LHCN-M2 (cell line): ENCODE measurements at regions not wholly inside any gene's neighbourhood (a gene's known extent, or its start where the extent isn't known, plus 50 kb on each side); places are given as distances from the start of the nearest gene placed in this dataset.

ENCODE experiments used
- DNase-seq: peaks from one replicate; pipeline ENCODE4 v3.0.0-alpha.2; 2012; ENCODE audit warnings: low read depth

DNA sequence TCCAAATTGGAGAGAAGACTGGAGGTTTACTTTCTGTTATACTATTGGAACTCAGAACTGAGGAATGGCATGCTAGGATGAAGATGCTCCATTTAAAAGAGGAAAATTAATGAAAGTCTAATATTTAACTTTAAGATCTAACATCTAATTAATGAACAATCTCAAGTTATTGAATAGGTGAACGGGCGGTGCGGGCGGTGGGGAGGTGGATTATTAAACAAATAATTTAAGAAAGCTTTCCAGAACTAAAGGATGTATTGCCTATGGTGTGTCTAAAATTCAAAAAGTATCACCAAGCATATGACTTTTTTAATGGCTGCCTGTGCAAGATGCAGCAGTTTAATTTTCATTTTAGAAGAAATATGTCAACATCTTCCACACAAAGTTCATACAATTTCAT is 1747.1 kb upstream of the SEL1L start:
- DNase-seq, result no peak

DNA sequence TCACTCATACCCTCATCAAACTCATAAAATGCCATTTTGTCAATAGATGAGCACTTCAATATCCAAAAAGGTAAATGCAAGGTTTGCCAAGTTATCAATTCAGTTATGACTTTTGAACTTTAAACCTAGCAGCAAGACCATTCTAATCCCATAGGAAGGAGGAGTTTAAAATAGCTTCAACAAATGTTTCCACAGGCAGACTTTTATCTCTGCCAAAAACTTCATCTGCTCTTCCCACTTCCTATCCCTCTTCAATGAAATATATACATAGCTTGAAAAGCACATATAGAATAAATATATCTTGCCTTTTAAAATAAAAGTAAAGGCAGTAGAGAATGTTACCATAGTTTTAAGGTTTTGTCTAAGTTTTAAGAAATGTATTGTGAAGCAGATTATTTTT is 1749.1 kb upstream of the SEL1L start:
- no peak for DNase-seq

DNA sequence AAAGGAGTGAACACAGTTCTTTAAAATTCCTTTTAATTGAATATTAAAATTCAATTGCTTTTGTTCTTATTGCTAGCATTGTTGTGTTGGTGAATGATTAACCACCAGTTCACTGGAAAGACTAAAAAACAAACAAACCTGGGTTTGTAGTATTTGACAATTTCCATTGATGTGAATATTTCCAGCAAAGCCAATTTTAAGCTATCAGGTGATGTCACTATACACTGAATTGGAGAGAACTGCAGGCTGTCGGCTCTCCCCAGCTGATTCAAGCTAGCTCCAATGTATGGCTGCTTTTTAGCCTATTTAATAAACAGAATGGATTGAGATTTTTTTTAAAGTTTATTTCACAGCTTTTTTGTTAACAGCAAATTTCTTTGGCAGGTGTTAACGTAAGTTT is 1753.6 kb upstream of the SEL1L start:
- no peak for DNase-seq

DNA sequence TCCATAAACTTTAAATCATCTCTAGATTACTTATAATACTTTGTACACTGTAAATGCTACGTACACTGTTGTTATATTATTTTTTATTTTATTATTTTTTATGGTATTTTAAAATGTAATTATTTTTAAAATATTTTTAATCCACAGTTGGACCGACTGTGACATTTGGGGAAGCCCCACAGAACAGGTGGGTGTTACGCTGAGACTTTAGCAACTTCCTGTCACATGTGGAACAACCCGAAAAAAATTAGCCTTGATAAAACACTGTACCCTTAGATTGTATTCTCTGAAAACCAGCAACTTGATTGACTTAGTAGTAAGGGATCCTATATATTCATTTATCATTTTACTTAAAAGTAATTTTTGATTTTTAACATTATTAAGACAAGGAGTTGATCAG is 1755.7 kb upstream of the SEL1L start:
- DNase-seq, result no peak

DNA sequence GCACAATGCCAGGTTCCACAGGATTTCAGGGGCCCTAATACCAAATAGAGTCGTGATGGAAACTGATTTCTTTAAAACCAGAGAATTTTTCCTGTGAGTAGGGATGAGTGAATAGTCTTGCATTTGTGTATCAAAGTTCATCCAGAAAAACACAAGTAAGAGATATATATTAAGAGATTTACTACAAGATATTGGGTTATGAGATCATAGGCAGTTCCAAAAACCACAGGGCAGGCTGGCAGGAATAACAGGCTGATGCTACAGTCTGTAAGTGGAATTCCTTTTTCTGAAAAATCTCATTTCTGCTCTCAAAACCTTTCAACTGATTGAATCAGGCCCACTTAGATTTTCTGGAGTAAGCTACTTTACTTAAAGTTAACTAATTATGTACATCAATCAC is 1756.2 kb upstream of the SEL1L start:
- no peak for DNase-seq

DNA sequence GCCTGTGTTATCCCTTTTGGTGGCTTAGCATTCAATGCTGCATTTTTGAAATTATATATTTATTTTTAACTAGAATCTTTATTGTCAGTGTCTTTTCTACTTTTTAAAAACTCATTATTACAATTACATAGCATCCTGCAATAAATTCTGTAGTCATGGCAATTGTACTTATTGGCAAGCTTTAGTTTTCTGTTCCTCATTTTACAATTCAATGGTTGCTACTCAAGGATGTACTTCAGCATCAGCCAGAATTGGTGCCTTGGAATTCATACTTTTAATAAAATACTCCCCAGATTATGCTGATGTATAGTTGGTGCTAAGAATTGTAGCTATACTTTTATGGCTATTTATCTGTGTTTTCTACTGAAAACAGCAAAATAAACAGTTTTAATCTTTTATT is 1756.8 kb upstream of the SEL1L start:
- no peak for DNase-seq

DNA sequence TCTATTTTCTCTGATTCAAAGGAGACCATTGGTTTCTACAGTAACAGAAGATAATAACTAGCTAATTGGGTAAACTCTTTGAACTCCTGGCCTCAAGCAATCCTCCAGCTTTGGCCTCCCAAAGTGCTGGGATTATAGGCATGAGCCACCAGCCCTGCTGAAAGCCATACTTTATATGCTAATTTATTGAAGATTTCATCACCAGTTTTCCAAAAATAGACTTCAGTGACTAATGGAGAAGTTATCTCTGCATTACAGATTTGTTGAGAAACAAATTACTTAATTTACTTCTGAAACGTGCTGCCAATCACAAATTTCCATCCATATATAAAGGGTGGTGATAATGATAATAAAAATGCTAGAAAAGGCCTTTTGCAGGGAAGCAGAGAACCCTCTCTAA is 1758.1 kb upstream of the SEL1L start:
- DNase-seq, result peak; percentile 22

DNA sequence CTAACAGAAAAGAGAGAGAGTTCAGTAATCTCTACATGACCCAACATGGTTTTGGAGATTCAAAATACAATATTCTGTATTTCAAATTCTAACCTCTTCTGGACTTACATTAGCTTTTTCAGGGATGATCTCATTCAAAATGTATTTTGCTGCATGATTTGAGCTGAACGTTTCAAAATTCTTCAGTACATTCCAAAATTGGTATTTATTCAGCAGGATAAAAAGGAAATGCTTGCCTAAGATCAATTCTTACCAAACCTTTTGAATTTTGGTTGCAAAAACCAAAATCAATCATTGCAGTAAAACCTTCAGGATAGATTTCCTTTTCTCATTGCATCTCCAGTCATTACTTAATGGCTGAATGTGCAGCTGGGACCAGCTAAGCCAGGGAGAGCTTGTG is 1761.3 kb upstream of the SEL1L start:
- peak; percentile 27 for DNase-seq

DNA sequence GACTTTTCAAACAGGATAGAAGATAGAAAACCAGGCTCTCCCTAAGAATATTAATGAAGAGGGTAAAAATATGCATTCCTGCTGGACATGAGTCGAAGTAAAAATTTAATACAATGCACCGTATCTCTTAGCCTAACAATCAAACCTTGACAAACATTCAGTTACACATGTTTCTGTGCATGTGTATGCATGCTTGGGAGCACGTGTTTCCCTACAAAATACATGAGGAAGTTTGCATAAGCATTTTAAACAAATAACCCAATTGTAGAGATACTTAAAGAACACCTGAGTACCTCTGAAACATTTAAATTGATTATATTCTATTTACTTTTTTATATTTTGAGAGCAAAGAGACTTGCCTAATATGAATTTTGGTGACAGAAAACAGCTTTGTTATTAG is 1763.7 kb upstream of the SEL1L start:
- no peak for DNase-seq

DNA sequence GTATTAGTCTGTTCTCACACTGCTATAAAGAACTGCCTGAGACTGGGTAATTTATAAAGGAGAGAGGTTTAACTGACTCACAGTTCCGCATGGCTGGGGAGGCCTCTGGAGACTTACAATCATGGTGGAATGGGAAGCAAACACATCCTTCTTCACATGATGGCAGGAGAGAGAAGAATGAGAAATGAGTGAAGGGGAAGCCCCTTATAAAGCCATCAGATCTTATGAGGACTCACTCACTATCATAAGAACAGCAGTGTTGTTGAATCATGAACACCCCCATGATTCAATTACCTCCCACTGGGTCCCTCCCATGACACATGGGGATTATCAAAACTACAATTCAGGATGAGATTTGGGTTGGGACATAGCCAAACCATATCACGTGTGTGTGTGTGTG is 1764.4 kb upstream of the SEL1L start:
- DNase-seq, result peak; percentile 45

DNA sequence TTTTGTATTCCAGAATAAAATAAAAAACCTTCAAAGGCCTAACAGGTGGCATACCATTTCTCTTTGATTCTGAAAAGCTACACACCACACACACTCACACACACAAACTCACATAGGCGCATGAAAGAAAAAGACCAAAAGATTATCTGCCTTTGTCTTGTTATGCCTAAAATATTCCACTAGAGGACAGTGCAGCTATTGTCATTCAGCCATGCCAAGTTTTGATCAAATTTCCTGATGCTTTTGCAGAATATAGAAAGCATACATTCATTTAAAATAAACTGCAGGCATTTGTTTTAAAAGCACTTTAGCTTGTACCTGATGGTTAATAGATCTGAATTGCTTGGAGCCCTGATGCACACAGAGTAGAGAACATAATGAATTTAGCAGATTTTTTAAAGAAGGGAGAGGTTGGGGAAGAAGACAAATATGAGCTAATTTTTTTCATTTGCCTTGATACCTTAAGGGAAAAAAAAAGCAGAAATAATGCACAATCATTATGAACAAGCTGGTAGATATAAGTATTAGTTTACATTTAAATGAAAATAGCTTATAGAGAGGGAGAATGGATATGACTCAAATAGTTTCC is 1766.9 kb upstream of the SEL1L start:
- DNase-seq, result peak; percentile 44

DNA sequence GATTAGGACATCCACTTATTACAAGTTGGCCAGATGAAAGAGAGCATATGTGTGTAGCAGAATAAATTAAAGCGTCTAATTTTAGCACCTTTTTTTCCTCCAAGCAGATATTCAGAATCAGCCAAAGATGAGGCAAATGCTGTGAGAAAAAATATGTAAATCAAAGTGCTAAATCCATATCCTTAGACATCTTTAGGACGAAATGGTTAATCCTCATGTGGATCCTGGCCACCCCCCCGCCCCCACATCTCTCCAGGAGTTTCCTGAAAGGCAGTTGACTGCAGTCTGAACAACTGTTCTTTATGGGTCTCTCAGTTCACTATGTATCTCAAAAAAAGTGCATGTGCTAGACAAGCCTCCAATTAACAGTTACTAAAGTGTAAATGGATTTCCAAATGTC is 1768.1 kb upstream of the SEL1L start:
- no peak for DNase-seq

DNA sequence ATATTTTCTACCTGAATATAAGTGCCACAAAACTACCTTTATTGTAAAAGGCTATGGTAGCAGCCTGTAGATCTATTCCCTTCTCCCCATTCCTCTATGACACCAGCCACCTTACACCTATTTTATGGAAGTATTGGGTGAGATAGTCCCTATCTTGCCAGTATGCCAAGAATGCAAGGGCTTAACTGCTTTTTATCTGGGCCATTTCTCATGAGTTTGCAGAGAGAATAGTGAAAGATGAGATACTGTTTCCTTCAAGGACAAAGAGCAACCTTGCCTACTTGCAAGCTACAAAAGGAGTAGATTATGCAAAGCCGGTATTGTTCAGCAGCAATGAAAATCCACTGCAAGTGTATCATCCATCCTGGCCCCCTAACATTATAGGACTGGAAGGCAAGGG is 1775.6 kb upstream of the SEL1L start:
- no peak for DNase-seq

DNA sequence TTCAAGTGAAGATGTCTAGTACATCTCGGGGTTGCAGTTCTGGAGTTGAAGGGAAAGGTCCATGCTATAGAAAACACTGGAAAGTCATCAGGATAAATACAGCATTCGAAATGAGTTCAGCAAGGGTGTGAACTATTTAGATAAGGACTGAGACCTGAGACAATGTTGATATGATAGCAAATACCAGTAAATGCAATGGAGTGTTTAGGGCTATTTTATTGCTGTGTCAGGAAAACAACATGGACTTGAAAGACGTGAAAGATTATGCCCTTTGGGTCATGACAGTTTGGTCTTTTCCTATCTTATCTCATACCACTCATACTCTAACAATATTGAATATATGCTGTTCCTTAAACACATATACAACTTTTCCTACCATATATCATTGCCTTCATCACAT is 1776.2 kb upstream of the SEL1L start:
- DNase-seq, result no peak

DNA sequence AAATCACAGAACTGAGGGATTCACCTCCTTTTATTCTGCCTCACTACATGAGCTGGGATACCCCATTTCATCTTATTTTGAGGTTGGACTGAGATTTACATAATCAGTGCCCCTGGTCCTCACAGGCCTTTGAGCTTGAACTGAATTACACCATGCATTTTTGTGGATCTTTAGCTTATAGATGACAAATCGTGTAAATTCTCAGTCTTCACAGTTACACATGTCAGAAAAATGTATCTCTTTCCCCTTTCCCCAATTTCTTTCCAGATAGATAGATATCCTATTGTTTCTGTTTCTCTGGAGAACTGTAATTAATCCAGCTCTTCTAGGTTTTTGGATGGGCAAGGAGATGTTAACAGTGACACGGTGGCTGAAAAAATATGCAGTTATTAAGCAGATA is 1778.9 kb upstream of the SEL1L start:
- no peak for DNase-seq

DNA sequence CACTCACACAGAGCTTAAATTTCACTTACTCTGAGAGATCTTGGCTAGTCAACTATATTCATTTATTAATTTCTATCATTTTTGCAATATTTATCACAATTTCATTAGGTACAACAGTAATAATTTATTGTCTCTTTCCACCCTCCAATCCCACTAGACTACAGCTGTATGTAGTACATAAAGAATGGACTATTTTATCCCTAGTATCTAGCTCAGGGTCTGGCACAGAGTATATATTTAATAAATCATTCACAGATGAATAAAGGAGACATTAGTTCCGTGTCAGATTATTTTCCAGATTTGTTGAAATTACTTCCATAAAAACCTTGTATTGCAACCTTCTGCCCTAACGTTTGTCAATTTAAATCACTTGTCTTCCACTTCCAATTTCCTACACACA is 1781.1 kb upstream of the SEL1L start:
- DNase-seq, result no peak

DNA sequence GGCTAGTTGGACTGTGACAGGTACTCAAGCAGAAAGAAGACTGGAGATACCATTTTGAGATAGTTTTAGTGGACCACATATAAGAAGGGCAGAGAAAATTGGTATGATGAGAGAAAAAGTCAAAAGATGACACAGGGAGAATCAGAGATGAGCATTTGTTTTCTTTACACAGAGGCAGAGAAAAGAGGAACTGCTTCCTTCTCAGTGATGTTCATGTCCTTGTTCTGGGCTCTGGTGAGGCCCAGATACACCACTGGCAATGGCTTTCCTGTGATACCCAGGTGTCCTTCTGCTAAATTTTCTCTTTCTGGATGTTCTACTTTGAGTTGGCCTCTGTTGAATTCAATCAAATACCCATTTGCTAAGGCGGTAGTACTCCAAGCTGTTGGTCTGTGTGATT is 1782.7 kb upstream of the SEL1L start:
- no peak for DNase-seq

DNA sequence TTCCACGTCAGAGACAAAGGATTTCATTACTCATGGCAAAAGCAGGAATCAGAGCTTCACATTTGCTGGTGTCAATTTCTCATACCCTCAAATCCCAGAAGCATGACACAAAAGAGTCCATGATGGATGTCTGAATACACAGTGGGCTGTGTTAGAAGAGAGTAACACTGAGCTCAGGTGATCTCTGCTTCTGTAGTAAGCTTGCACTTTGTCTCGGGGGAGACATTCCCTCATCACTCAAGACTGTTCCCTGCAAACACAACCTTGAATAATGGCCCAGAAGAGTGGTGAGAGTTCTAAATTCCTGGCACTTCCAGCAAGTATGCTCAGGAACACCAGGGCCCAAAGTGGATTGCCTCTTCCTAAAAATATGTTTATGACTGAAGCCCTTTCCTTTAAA is 1787.2 kb upstream of the SEL1L start:
- DNase-seq, result peak; percentile 43

DNA sequence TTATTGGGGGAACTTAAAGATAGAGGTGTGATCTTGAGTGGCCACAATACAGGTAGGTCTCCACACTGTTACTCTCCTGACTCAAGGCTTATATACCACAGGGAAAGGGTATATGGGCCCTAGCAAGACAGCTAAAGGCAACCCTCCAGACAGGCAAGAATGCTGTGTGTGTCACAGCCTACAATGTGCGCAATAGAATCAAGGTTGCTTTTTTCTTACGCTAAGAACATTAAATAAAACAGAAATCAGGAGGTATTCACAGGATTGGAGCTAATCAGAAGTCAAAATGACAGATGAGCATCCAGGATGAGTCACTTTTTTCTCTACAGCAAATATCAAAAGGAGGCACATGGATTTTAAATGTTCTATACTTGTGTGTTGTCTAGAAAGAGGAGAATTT is 1797.9 kb upstream of the SEL1L start:
- no peak for DNase-seq

DNA sequence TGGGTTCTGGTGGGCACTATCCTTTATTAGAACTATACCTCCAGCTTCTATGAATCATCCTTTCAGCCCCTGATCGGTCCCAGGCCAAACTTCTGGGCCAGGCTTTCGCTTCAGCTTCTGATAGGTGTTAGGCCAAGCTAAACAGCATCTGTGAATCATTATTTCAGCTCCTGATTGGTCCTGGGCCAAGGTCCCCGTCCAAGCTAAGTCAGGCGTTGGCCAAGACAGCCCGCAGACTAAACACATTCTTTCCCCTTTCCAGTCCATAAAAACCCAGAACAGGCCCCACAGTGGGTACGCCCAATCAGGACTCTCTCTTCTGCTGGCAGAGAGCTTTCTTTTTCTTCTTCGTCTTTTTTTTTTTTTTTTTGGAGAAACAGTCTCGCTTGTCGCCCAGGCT is 1808.9 kb upstream of the SEL1L start:
- no peak for DNase-seq

DNA sequence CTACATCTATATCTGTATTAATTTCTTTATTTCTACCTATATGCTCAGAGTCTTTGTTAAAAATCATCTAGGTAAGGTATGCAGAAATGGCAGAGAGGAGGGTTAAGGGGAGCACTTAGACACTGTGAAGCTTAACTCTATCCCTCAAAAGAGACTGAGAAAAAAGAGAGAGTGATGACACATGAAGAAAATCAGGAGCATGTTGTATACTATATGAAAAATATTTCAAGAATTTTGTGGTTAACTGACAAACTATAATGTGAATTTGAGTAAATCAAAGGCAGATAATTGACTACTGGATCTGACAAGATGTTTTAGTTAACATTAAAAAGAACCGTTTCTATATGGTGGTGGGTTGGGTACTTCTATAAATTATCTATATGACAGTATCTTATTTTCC is 1814.2 kb upstream of the SEL1L start:
- peak; percentile 4 for DNase-seq

DNA sequence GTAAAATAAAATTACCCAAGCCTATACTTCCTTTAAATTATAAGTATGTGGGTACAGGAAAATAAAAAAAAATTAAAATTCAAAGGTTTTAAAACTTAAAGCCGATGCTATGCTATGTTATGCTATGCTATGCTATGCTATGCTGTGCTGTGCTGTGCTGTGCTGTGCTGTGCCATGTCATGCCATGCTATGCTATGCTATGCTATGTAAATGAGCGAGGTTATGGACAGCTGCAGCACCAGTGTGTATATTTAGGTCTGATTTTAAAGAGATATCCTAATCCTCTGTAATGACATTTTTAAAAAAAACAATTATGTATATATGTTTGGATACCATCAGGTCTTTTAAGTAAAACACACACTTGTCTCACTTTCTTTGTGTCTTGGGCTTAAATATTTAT is 1822.0 kb upstream of the SEL1L start:
- DNase-seq, result no peak

DNA sequence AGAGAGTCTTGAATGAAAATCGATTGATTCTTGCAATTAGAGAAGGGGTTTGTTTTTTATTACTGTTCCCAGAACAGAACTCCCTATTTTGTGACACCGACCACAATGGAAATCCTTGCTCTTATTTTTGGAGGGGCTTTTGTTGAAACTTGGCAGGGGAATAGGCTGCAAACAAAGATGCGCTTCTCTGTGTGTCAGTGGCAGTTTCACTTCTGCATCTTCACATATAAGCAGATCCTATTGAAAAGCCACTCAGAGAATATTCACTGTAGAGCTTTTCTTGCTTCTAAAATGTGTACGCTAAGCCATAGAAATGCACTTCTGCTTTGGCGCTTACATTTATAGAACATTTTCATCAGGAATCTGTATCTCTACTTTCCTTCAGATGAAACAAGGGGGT is 1822.4 kb upstream of the SEL1L start:
- no peak for DNase-seq

DNA sequence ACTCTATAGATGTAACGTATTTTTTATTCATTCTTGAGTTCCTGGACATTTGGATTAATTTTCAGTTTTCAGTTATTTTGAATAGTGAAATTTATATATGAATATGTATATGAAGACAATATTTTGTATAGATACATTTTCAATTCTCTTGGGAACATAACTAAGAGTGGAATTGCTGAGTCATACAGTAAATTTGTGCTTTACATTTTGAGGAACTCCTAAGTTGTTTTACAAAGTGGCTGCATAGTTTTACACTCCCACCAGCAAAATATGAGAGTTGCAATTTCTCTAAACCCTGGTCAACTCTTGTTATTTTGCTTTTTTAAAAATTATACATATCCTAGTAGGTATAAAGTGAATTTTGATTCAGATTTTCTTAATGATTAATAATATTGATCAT is 1838.6 kb upstream of the SEL1L start:
- no peak for DNase-seq

DNA sequence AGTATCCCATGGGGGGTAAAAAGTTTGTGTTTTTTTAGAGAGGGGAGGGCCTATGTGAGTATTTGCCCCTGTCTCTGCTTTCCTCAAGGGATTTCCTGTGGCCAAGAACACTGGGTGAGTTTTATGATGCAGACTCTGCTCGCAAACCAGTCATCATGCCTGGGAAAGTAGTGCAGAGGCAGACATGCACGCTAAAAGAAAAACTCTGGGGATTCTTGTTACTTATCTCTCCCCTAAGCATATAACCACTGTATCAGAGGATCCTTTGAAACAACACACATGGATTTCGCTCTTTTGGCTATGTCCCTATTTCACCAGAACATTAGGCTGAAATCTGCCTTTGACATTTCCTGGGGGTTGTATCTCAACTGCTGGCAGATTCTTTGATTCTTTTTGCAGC is 1845.8 kb upstream of the SEL1L start:
- DNase-seq, result peak; percentile 17
